GM03348 (cell line): ENCODE measurements at regions not wholly inside any gene's neighbourhood (a gene's known extent, or its start where the extent isn't known, plus 50 kb on each side); places are given as distances from the start of the nearest gene placed in this dataset.

Experiments
- DNase-seq: peaks from one replicate; pipeline ENCODE4 v3.0.0; 2012; ENCODE audit warnings: low spot score

DNA sequence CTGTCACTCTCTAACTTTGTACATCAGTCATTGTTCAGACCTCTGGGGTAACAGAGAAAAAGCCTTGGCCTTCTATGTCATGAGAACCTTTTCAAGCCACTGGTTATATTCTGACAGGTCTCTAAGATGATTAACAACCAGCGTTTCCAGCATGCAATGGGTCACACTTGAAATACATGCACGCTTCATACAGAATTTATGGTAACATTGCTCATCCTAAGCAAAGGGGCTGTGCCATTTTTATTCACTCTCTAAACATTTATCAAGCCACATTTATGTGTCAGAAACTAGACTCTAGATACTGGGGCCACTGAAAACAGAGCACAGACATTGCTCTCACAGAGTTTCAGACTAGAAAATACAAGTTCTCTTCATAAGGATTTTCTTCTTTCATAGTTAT lies 501.4 kb upstream of the DAB1 start:
- DNase-seq, result no peak

DNA sequence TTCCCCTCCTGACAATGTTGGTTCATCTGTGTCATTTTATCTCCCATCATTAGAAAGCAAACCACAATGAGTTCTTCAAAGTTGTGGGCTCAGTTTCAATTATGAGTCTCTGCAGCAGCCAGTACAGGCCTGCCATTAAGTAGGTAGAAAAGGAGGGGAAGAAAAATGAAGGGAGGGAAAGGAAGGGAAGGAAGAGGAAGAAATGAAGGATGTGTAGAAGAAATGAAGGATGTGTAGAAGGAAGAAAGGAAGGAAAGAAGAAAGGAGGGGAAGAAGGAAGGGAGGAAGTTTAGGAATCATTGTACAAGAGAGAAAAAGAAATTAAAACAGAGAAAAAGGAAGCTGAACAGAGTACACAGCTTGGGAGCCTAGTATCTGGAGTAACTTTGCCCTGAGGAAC lies 498.3 kb upstream of the DAB1 start:
- DNase-seq, result no peak

- no peak for DNase-seq
These were observed 492.2 kb upstream of the DAB1 start for GRCh38 chr1:57916041-57916440.

DNA sequence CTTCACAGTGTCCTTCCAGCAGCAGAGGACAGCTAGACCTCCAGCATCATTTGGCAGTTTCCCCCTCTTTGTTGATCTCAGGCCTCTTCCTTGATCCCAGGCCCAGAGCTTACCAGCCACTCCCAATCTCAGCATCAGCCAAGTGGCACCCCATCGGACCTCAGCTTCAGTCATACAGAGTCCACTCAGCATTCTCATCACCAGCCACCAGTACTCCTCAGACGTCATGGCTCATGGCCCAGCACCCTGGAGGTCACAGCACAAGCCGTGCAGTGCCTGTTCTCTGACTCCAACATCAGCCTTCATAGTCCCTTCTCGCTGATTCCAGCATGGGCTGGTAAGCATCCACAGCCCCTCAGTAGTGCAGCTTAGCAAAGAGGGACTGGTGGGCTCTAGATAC lies 487.6 kb upstream of the DAB1 start:
- no peak for DNase-seq

- DNase-seq, result no peak
These were observed 486.9 kb upstream of the DAB1 start for GRCh38 chr1:57910782-57911181.

GRCh38 chr1:57910305-57910704 lies 486.4 kb upstream of the DAB1 start:
- no peak for DNase-seq

DNA sequence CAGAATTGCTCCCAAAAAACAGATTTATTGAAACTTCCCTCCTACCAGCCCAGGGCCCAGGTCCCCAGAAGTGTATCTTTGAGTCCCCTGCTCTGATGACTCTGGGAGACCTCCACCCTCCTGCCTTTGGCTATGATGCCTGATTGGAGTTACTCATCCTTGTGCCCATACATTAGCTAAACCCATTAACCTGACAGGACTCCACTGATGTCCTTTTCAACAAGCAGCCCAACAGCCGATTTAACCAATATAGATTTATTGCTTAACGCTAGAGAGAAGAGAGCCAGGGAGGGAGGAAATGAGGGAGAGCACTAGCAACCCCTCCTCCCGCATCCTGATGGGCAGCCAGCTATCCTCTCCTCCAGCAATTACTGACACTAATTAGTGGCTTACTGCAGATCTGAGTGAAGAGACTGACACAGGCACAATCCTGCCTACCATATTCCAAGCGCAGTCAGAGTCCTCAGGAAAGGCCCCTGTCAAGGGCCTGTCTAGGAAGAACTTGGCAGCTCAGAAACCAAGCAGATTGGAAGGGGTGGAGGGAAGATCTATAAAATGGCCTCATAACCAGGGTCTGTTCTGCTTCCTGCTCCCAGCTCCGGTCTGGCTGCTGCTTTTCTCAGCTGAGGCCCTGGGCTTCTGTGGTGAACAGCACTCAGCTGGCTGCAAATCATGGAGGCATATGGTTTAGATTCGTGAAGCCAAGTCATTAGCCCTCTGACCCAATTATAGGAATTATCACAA lies 484.5 kb upstream of the DAB1 start:
- no peak for DNase-seq

GRCh38 chr1:57901208-57901919 lies 477.5 kb upstream of the DAB1 start:
- DNase-seq, result no peak

GRCh38 chr1:57898531-57898930 lies 474.7 kb upstream of the DAB1 start:
- DNase-seq, result no peak

- DNase-seq, result no peak
These were observed 473.7 kb upstream of the DAB1 start for GRCh38 chr1:57897581-57897980.

- no peak for DNase-seq
These were observed 470.5 kb upstream of the DAB1 start for GRCh38 chr1:57894315-57894714.

GRCh38 chr1:57889676-57890320 lies 465.9 kb upstream of the DAB1 start:
- DNase-seq, result peak; percentile 7

DNA sequence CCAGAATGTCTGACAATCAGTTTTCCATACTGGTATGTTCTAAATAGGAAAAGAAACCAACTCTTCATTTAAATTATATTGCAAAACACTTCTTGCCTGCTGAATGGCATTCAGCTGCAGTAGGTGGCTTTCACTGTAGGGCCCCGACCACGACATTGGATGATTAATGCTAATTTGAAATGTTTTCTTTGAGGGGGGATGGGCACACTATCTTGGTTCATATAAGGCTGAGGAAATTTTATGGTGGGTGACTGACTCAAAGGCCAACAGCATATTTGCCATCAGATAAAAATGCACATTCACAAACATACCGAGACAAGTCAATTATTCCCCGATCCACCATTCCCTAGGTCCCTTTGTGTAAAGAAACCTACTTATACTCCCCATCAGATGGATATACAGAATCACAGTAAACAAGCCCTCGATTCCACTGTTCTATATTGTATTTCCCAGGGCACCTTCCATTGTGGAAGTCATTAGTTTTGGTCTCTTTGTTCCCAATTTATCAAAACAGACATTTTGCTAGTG lies 464.2 kb upstream of the DAB1 start:
- no peak for DNase-seq

DNA sequence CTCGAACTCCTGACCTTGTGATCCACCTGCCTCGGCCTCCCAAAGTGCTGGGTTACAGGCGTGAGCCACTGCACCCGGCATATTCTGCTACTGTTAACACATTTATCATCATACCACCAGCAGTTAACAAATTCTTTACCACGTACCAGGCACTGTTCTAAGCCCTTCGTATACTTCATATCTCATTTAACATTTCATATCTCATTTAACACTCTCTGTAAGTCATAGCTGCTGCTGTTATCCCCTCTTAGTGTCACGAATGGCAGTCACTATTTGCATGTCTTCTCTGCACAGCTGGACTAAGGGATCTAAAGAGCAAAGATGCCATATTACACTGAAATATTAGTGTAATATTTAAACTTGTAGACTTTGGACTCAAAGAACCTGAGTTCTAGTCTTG lies 462.5 kb upstream of the DAB1 start:
- no peak for DNase-seq

DNA sequence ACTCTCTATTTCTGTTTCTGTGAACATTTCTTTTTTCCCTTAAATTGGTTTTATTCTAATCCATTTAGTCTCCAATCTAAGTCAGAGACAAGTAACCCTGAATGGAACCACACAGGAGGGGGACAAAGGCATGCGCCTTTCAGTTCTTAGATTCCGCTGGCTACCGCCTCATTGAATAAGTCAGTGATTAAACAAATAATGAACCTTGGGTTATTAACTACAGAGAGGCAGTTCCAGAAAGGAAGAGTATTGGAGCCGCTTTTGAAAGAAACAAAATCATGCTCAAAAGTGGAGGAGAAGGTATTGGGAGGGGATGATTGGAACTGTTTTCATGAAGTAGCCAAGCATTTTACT lies 459.8 kb upstream of the DAB1 start:
- no peak for DNase-seq

- no peak for DNase-seq
These were observed 459.2 kb upstream of the DAB1 start for GRCh38 chr1:57882934-57883641.

- DNase-seq, result no peak
These were observed 458.2 kb upstream of the DAB1 start for GRCh38 chr1:57882072-57882471.

DNA sequence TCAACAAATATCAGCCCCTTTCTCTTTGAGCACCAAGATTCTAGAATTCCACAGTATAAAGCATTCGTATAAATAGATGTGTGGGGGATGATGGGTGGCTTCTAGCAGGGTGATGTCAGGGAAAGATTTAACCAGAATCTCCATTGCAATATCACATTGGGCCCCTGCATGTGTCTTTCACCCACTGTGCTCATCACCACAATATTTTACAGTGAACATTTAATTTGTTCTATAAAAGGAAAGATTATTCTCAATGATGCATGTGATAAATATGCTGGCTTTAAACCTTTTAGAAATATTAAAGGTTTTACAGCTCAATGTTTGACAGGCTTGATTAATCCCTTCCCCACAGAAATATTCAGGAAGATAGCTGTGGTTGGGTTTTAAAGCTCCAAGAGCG lies 457.8 kb upstream of the DAB1 start:
- DNase-seq, result no peak

- no peak for DNase-seq
These were observed 455.8 kb upstream of the DAB1 start for GRCh38 chr1:57879700-57880099.

DNA sequence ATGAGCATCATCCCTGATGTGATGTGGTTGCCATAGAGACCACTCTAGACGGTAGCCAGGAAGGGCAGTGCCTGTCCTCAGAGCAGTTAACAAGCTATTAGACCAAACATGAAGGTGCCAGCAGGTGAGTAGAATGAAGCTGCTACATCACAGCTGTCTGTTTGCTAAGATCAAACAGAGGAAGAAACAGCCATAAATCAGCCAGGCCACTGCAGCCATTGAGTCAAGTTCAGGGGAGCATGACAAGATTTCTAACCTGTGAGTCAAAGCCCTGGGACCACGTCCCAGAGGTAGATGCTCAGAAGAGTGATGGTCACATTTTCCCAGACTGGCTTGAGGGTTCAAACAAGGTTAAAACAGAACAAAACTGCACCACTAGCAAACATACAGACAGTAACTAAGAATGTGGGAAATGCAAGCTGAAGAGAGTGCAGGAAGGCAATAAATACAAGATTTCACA lies 450.6 kb upstream of the DAB1 start:
- no peak for DNase-seq

DNA sequence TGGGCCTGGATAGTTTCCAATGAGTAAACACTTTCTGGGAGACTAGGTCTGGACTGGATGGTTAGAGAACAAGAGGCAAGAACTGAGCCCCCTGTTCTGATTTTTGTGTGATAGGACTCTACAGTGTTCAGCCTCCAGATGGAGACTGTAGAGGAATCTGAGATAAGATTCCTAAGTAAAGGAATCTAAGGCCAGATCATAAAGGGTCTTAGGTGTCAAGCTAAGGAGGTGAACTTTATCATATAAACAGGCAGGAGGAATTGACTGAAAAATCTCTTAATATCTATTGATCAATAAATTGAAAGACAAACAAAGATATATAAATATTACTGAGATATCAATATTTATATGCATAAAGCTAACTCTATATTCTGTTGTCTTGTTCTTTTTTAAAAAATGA lies 449.1 kb upstream of the DAB1 start:
- no peak for DNase-seq

DNA sequence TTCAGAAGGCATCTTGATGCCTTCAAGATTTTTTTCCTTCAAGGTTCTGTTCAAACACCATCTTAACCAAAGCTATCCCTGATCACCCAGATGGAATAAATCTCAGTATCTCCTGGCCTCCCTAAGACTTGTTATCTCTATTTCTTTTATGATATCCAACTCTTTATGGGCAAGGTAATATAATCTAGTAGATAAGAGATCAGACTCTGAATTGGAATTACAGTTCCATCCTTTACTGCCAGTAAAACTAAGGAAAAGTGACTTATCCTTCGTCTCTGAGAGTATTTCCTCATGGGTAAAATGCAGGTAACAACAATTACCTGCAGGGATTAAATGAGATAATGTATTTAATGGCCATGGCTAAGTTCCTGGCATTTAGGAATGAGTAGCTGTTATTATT lies 445.0 kb upstream of the DAB1 start:
- no peak for DNase-seq

GRCh38 chr1:57868239-57868638 lies 444.4 kb upstream of the DAB1 start:
- no peak for DNase-seq
